B cell (primary cell): ENCODE measurements at regions not wholly inside any gene's neighbourhood (a gene's known extent, or its start where the extent isn't known, plus 50 kb on each side); places are given as distances from the start of the nearest gene placed in this dataset.

Source experiments
- ATAC-seq: fragments of 200-7000 bp; cut with Tn5 transposase; one replicate; pipeline ENCODE4 v1.10.0; 2021; ENCODE audit warnings: low read depth, mild to moderate bottlenecking, moderate number of reproducible peaks, moderate library complexity
- CTCF ChIA-PET: fragments of 350-600 bp; sonication (Branson Sonifier 250); formaldehyde crosslinking; loops from one replicate; lab custom pipeline; 2021; ENCODE audit warnings: antibody characterized with exemption, inconsistent platforms; lab: Charles Lee
- POLR2A ChIA-PET: fragments of 350-600 bp; sonication (Branson Sonifier 250); formaldehyde crosslinking; loops from one replicate; lab custom pipeline; 2021; ENCODE audit warnings: antibody characterized with exemption; lab: Charles Lee
- DNase-seq: peaks from one replicate; pipeline ENCODE4 v3.0.0; 2013
- H2AFZ ChIP-seq: 2 replicates; pipeline ENCODE4 v1.6.1; 2012; ENCODE audit warnings: mild to moderate bottlenecking, low read depth, low read length; ENCODE audit not compliant: insufficient read depth, poor library complexity, severe bottlenecking
- H3K27ac ChIP-seq, 2 donors: 1 replicate in 1 of 2; 2 replicates in 1 of 2; pipeline ENCODE4 v1.5.1; 2012 to 2013; ENCODE audit warnings: low read length in 2 of 2, mild to moderate bottlenecking in 2 of 2, moderate library complexity in 1 of 2
- H3K27me3 ChIP-seq, 4 experiments: fragments of 200-600 bp in 1 of 4; sonication (generic) in 1 of 4; replicated peaks in 1 of 4; 1 replicate in 2 of 4; 2 replicates in 2 of 4; pipeline versions ENCODE4 v1.6.1 to v1.7.0; 2013 to 2016; ENCODE audit warnings: low read length in 3 of 4, mild to moderate bottlenecking in 2 of 4, mixed read lengths in 1 of 4, moderate library complexity in 1 of 4; ENCODE audit not compliant: insufficient read depth in 4 of 4, control insufficient read depth in 3 of 4; ENCODE audit errors: control extremely low read depth in 1 of 4
- H3K36me3 ChIP-seq, 2 experiments: replicated peaks in 1 of 2; 1 replicate in 1 of 2; 2 replicates in 1 of 2; pipeline versions ENCODE4 v1.6.1 to v1.7.1; 2013; ENCODE audit warnings: low read length in 1 of 2; ENCODE audit not compliant: insufficient read depth in 2 of 2, control insufficient read depth in 1 of 2; ENCODE audit errors: control extremely low read depth in 1 of 2, extremely low read depth in 1 of 2
- H3K4me1 ChIP-seq, 2 donors: fragments of 200-600 bp in 1 of 2; sonication (generic) in 1 of 2; 1 replicate in 1 of 2; 2 replicates in 1 of 2; pipeline versions ENCODE4 v1.5.1 to v1.6.1; 2013 to 2017; ENCODE audit warnings: low read length in 2 of 2; ENCODE audit not compliant: control insufficient read depth in 2 of 2, insufficient read depth in 2 of 2
- H3K4me2 ChIP-seq: replicated peaks from 2 replicates; pipeline ENCODE3; 2012; ENCODE audit warnings: mild to moderate bottlenecking, low read depth, low read length; ENCODE audit not compliant: poor library complexity, severe bottlenecking
- H3K4me3 ChIP-seq, 5 experiments: fragments of 200-600 bp in 1 of 5; sonication (generic) in 1 of 5; 1 replicate in 3 of 5; 2 replicates in 2 of 5; pipeline versions ENCODE4 v1.5.1 to v1.7.0; 2011 to 2016; ENCODE audit warnings: low read length in 4 of 5, mild to moderate bottlenecking in 4 of 5, low read depth in 2 of 5, control low read depth in 1 of 5, moderate library complexity in 1 of 5; ENCODE audit not compliant: insufficient read depth in 1 of 5; ENCODE audit errors: control extremely low read depth in 1 of 5, extremely low read depth in 1 of 5
- H3K79me2 ChIP-seq: fragments of 200-600 bp; sonication (generic); one replicate; pipeline ENCODE4 v1.6.0; 2016; ENCODE audit warnings: low read length; ENCODE audit not compliant: control insufficient read depth, insufficient read depth
- H3K9ac ChIP-seq: fragments of 200-600 bp; sonication (generic); 2 replicates; pipeline ENCODE4 v1.6.1; 2017; ENCODE audit warnings: mild to moderate bottlenecking, low read length, moderate library complexity
- H3K9me3 ChIP-seq, 3 donors: one replicate each; pipeline versions ENCODE4 v1.6.1 to v1.7.1; 2013; ENCODE audit warnings: low read length in 2 of 3; ENCODE audit not compliant: control insufficient read depth in 2 of 3, insufficient read depth in 1 of 3; ENCODE audit errors: control extremely low read depth in 1 of 3
- H4K20me1 ChIP-seq: 2 replicates; pipeline ENCODE4 v1.6.0; 2012; ENCODE audit warnings: mild to moderate bottlenecking, low read length; ENCODE audit not compliant: insufficient read depth, control insufficient read depth, poor library complexity, severe bottlenecking
- H3K27ac Mint-ChIP-seq: one replicate; pipeline ENCODE4 v1.8.0; 2021; ENCODE audit warnings: mixed read lengths
- H3K27me3 Mint-ChIP-seq: one replicate; pipeline ENCODE4 v1.8.0; 2021; ENCODE audit warnings: mixed read lengths
- H3K4me1 Mint-ChIP-seq: one replicate; pipeline ENCODE4 v1.8.0; 2021; ENCODE audit warnings: mixed read lengths
- H3K4me3 Mint-ChIP-seq: one replicate; pipeline ENCODE4 v1.8.0; 2021; ENCODE audit warnings: mixed read lengths
- H3K9me3 Mint-ChIP-seq: one replicate; pipeline ENCODE4 v1.8.0; 2022; ENCODE audit warnings: mixed read lengths; ENCODE audit not compliant: insufficient read depth
- CTCF ChIP-seq: fragments of 200-600 bp; IDR thresholded peaks from one replicate; pipeline ENCODE4 v1.8.0; 2022; ENCODE audit warnings: antibody characterized with exemption, mild to moderate bottlenecking
- EZH2 ChIP-seq: IDR thresholded peaks from 2 replicates; pipeline ENCODE4 v1.6.1; 2012; ENCODE audit warnings: borderline replicate concordance, low read depth, mild to moderate bottlenecking, moderate library complexity, low read length; ENCODE audit not compliant: insufficient read depth, poor library complexity, severe bottlenecking
- WGBS: methylation state at CpG from one replicate; pipeline ENCODE4 v1.1.5; 2013; ENCODE audit warnings: missing lambda C conversion rate; ENCODE audit not compliant: insufficient coverage; 5-methylcytosine and 5-hydroxymethylcytosine counted together
- intact Hi-C: fragments of 100-400 bp; cut with micrococcal nuclease; formaldehyde crosslinking; loops from one replicate; pipeline ENCODE4 v1.10.0; 2022

- Histone ChIP-seq H3K9me3 (peaks cover 0 to 7% (median 0%) of the 10 kb centered on the region in 3 donors), H3K4me1 (no peaks in the 10 kb centered on the region), H3K9ac (no peak overlapping the region), H3K79me2 (no peaks in the 10 kb centered on the region), H3K4me2 (no peak overlapping the region), H3K27me3 (peaks cover 0 to 15% (median 8%) of the 10 kb centered on the region in 4 experiments), H4K20me1 (no peaks in the 10 kb centered on the region), H2AFZ (no peak overlapping the region), H3K36me3 (no peaks in the 10 kb centered on the region), H3K4me3 (no peak overlapping the region), H3K27ac (no peak overlapping the region)
- no peak for TF ChIP-seq EZH2
- no peak for TF ChIP-seq CTCF
- DNase-seq: no peak
- Mint-ChIP-seq H3K4me3 (no peak overlapping the region), H3K27me3 (peaks cover 35% of the 10 kb centered on the region), H3K9me3 (no peaks in the 10 kb centered on the region), H3K27ac (no peak overlapping the region), H3K4me1 (no peaks in the 10 kb centered on the region)
- CTCF ChIA-PET: interaction anchor here (1.6 kb wide), 1 partner anchor 24 kb away, joined by 5 read pairs; no protein-coding TSS in a partner anchor
- POLR2A ChIA-PET: no interaction called here
- ATAC-seq: no peak
- intact Hi-C loops: no loop called here
- WGBS: 80% methylated on average over 1 of the region's 1 CpG
Measured at GRCh38 chr21:32916088-32916487, 109.6 kb upstream of the OLIG2 start.

- no peak overlapping the region for H3K4me2 ChIP-seq
- H3K9me3 Mint-ChIP-seq: no peaks in the 10 kb centered on the region
- H3K4me1 ChIP-seq: no peaks in the 10 kb centered on the region
- WGBS: 33% methylated on average over 1 of the region's 2 CpGs
- H3K36me3 ChIP-seq: no peaks in the 10 kb centered on the region
- no peak overlapping the region for H3K4me3 Mint-ChIP-seq
- H3K27ac ChIP-seq: no peak overlapping the region
- DNase-seq (no peak), ATAC-seq (no peak)
- H3K9ac ChIP-seq: no peak overlapping the region
- H3K4me3 ChIP-seq: no peak overlapping the region
- no peaks in the 10 kb centered on the region for H4K20me1 ChIP-seq
- H2AFZ ChIP-seq: no peak overlapping the region
- peaks cover 0 to 7% (median 0%) of the 10 kb centered on the region in 3 donors for H3K9me3 ChIP-seq
- H3K27me3 Mint-ChIP-seq: peaks cover 35% of the 10 kb centered on the region
- H3K4me1 Mint-ChIP-seq: no peaks in the 10 kb centered on the region
- H3K79me2 ChIP-seq: no peaks in the 10 kb centered on the region
- intact Hi-C loops: no loop called here
- ChIA-PET CTCF (interaction anchor here (1.4 to 1.6 kb wide), 2 partner anchors 23 to 689 kb away, joined by 3 to 5 read pairs; no protein-coding TSS in a partner anchor), POLR2A (no interaction called here)
- peaks cover 0 to 13% (median 8%) of the 10 kb centered on the region in 4 experiments for H3K27me3 ChIP-seq
- no peak overlapping the region for H3K27ac Mint-ChIP-seq
- TF ChIP-seq CTCF (no peak), EZH2 (no peak)
Measured at GRCh38 chr21:32916522-32917099, 109.1 kb upstream of the OLIG2 start.
